ENCODE measurements at regions not wholly inside any gene's neighbourhood (a gene's known extent, or its start where the extent isn't known, plus 50 kb on each side); places are given as distances from the start of the nearest gene placed in this dataset.

- DNase-seq (ENCODE audit: extremely low read depth in 1 of 4, low spot score in 3 of 4): no peak
- CTCF ChIA-PET (ENCODE audit: low intra/inter-chr PET ratio): no interaction called here
- Histone ChIP-seq H2AFZ (ENCODE audit: low read depth, low read length) (no peak overlapping the region), H3K4me1 (replicated peaks in 1 of 2; ENCODE audit: control insufficient read depth in 2 of 2, insufficient read depth in 2 of 2, low read length in 2 of 2) (no peaks in the 10 kb centered on the region; a peak in 1 of 5 replicates), H3K4me2 (ENCODE audit: insufficient read depth, low read length) (no peak overlapping the region), H3K9ac (ENCODE audit: insufficient read depth in 1 of 2, low read depth in 2 of 2, low read length in 2 of 2) (no peak overlapping the region), H3K9me1 (ENCODE audit: control insufficient read depth, insufficient read depth, low read length) (peaks cover 2% of the 10 kb centered on the region), H3K9me3 (replicated peaks; ENCODE audit: control insufficient read depth, insufficient read depth, low read depth, low read length) (no peaks in the 10 kb centered on the region), H3K27ac (ENCODE audit: extremely low read depth, low read depth, low read length) (no peak overlapping the region), H3K79me2 (ENCODE audit: control insufficient read depth, insufficient read depth, low read length) (no peaks in the 10 kb centered on the region), H3K27me3 (ENCODE audit: control insufficient read depth in 2 of 2, insufficient read depth in 2 of 2, low read length in 2 of 2) (peaks cover 8 to 83% of the 10 kb centered on the region in 2 experiments; a peak in 3 of 5 replicates), H3K4me3 (no peak overlapping the region), H4K20me1 (replicated peaks; ENCODE audit: control insufficient read depth, insufficient read depth, low read length) (no peaks in the 10 kb centered on the region), H3K36me3 (ENCODE audit: control insufficient read depth, insufficient read depth, low read length) (no peaks in the 10 kb centered on the region)
- in situ Hi-C loops (cut with MboI) (no loop called here), intact Hi-C loops (cut with micrococcal nuclease) (no loop called here)
- FAIRE-seq: no peak
- no TSS peak for BruUV-seq (replicated peaks)
- WGBS (ENCODE audit: insufficient coverage, low coverage, missing lambda C conversion rate): 2% methylated on average over 7 of the region's 9 CpGs
- TF ChIP-seq PCBP2 (IDR thresholded peaks at IDR 0.05; ENCODE audit: low read depth, low read length, poor library complexity, severe bottlenecking): no peak
- no peak for TF ChIP-seq ATF6 (CRISPR knock-in tag; IDR thresholded peaks at IDR 0.05)
- no peak for TF ChIP-seq RHOXF2B (CRISPR knock-in tag; conservative IDR thresholded peaks at IDR 0.05)
- no peak for TF ChIP-seq TAF9B (IDR thresholded peaks at IDR 0.05; ENCODE audit: partially characterized antibody)
- TF ChIP-seq NFXL1 (CRISPR knock-in tag; IDR thresholded peaks at IDR 0.05): no peak
- no peak for TF ChIP-seq ARHGAP35 (IDR thresholded peaks at IDR 0.05; ENCODE audit: partially characterized antibody)
- TF ChIP-seq ZBTB9 (CRISPR knock-in tag; IDR thresholded peaks at IDR 0.05): no peak
- no peak for TF ChIP-seq SIX5 (IDR thresholded peaks at IDR 0.05; ENCODE audit: borderline replicate concordance in 1 of 2, insufficient read depth in 1 of 2, low read depth in 1 of 2, low read length in 2 of 2)
- no peak for TF ChIP-seq TAF7 (tag; IDR thresholded peaks at IDR 0.05)
- TF ChIP-seq NCOR1 (IDR thresholded peaks at IDR 0.05): no peak
- TF ChIP-seq CLOCK (CRISPR knock-in tag; IDR thresholded peaks at IDR 0.05; ENCODE audit: borderline replicate concordance): no peak
- no peak for ATAC-seq
- POLR2A ChIA-PET: interaction anchor here (0.7 kb wide), 1 partner anchor 1909 kb away, joined by 3 read pairs; no protein-coding TSS in a partner anchor
These were observed 371.3 kb upstream of the MYT1L start for GRCh38 chr2:2702385-2702784.

Data from K562 (cell line).